ENCODE measurements at regions not wholly inside any gene's neighbourhood (a gene's known extent, or its start where the extent isn't known, plus 50 kb on each side); places are given as distances from the start of the nearest gene placed in this dataset.
"Not testable (repeated sequence)": the region's sequence is repeated elsewhere in the genome, so short reads cannot be mapped to it uniquely, and the experiment has no call there.

DNA sequence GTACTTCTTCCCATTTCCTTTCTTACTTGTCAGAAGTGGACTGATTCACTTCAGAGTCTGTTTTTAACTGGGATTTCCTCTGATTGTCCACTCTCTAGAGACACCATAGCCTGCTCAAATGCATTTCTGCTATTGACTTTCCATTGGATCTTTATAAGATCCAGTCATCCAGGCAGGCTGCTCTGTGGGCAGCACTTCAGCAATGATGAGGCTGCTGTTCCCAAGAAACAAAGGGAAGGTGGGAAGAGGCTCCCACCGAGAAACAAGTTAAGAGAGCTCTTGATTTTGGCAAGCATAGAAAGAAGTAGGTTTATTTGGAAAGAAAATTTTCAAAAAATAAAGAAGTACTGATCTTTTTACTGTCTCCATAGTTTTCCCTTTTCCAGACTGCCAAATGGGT is 125.8 kb upstream of the STARD13 start:
- DNase-seq (ENCODE audit: low spot score) = no peak

- DNase-seq (ENCODE audit: low spot score) = no peak
Observed at GRCh38 chr13:33415822-33416221, 130.3 kb upstream of the STARD13 start.

- not testable (repeated sequence) for DNase-seq (ENCODE audit: low spot score)
Observed at GRCh38 chr13:33418224-33418953, 132.8 kb upstream of the STARD13 start.

- DNase-seq (ENCODE audit: low spot score) = not testable (repeated sequence)
Observed at GRCh38 chr13:33420117-33420516, 134.6 kb upstream of the STARD13 start.

- DNase-seq (ENCODE audit: low spot score) = no peak
Observed at GRCh38 chr13:33426131-33426530, 140.6 kb upstream of the STARD13 start.

- no peak for DNase-seq (ENCODE audit: low spot score)
Observed at GRCh38 chr13:33433316-33433715, 147.8 kb upstream of the STARD13 start.

DNA sequence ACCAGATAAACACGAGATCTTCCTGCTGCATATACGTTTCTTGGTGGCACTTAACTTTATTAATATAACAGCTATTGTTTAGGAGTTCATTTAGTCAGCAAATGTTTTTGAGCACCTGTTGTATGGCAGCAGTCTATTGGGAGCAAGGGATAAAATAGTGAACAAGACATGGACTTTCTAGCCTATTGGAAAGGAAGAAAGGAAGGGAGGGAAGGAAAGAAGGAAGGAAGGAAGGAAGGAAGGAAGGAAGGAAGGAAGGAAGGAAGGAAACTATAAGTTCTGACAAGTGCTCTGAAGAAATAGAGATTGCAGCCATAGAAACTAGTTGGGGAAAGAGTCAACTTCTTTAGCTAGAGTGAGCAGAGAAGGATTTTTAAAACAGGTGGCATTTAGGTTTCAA is 149.1 kb upstream of the STARD13 start:
- DNase-seq (ENCODE audit: low spot score) = no peak

DNA sequence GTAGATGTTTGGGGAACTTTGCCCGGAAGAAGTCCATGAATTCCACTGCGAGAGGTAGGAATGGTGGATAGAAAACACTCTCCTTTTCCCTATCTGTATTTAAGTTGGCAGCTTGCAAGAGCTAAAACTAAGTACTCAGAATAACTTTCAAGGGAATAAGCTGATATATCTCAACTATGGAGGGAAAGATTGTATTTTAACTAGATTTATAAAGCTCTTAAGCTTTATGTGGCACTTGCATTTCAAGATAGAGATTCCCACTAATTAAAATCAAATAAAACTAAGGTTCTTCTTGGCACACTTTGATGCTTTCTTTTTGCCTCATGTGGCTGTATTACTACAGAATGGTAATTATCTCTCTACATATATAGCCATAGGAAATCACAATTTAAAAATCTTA is 149.7 kb upstream of the STARD13 start:
- DNase-seq (ENCODE audit: low spot score) = no peak

GRCh38 chr13:33438918-33439317 is 153.4 kb upstream of the STARD13 start:
- no peak for DNase-seq (ENCODE audit: low spot score)

DNA sequence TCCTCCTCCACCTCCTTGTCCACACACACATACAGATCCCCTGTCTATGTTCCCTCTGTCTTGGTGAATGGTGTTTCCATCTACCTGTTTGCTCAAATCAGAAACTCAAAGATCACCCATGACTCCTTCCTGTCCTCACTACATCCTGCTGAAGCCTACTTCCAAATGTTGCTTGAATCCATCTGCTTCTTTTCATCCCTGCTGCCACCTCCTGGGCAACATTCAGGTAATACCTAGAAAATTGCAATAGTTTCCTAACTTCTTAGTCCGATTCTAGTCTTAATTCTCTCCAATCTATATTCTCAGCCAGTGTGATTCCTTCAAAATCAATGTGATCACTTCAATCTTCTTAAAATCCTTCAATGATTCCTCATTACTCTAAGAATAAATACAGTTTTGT is 155.5 kb upstream of the STARD13 start:
- DNase-seq (ENCODE audit: low spot score) = peak; percentile 16

- no peak for DNase-seq (ENCODE audit: low spot score)
Observed at GRCh38 chr13:33445024-33445423, 159.5 kb upstream of the STARD13 start.

DNA sequence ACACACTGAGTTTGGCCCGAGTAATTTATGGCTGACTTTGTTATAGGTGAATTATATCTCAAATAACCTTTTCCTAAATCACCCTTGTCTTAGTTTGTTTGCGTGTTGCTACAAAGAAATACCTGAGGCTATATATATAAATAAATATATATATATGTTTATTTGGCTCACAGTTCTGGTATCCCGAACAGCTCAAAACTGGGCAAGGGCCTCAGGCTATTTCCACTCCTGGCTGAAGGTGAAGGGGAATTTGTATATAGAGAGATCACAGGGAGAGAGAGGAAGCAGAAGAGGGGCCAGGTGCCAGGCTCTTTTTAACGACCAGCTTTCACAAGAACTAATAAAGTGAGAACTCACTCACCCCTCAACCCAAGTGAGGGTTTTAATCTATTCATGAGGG is 159.9 kb upstream of the STARD13 start:
- DNase-seq (ENCODE audit: low spot score) = no peak

DNA sequence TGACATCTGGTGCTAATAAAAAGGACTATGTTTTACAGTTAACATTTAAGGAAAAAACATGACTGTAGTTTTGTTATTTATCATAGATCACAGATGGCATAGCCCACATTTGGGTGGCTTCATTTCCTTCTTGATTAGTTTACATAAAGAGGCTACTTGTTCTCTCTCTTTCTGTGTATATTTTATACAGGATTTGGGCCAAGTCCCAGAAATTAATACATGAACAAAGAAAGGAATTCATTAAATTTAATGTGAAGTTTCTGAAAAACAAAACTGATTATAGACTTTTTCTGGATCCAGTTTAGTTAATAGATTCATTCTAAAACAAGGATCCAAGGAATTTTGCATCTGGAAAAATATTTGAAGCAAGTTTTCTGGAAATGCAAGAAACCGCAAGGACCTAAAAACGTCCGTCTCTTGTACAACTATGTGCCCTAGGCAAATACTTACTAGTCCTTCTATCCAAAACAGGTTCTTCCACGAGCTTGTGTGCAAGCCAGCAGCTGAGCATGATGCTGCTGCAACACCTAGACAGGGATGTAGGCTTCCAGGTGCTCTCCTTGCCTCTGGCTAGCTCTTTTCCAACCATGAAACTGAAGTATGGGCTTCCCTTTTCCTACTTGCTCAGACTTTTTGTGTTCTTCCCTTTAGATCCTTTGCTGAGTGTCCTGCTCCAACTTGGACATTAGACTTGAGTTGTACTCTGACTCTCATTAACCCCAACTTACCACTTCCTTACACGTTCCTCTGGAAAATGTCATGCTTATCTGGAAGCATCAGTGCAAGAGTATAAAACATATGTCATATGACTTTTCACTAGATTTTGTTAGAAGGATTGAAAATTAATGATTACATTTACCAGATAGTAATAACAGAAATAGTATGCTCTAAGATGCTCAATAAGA is 161.5 kb upstream of the STARD13 start:
- DNase-seq (ENCODE audit: low spot score) = no peak

DNA sequence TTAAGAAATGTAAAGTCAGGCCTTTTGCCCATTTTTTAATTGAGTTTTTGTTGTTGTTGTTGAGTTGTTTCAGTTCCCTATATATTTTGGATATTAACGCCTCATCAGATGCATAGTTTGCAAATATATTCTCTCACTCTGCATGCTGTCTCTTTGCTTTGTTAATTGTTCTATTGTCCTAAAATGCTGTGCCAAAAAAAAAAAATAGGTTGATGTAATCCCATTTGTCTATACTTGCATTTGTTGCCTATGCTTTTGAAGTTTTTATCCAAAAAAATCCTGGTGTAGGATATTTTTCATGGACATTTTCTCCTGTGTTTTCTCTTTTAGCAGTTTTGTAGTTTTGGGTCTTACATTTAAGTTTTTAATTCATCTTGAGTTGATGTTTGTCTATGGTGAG is 163.3 kb upstream of the STARD13 start:
- no peak for DNase-seq (ENCODE audit: low spot score)

DNA sequence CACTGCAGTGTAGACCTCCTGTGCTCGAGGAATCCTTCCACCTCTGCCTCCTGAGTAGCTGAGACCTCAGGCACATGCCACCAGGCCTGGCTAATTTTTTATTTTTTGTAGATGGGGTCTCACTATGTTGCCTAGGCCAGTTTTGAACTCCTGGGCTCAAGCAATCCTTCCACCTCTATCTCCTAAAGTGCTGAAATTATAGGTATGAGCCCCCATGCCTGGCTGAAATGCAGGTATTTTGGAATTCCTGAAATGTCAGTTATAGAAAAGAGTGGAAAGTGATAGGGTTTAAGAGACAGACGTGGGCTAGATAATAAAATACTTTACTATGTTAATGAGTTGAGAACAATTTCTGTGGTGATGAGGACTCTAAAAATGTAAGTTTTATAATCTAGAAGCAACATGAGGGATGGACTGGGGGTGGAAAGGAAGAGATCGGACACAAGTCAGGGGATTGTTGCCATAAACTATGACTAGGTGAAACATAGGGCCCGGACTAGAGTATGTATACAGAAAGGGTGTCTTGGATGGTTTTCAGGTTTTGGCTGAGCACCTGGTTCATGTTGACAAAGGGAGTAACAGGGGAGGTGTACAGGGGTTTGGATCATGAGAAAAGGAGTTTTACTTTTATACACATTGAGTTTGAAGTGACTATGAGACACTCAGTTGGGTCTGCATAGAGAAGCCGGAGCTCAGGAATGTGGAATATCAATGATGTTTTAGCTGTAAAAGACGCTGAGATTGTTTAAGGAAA is 165.6 kb upstream of the STARD13 start:
- no peak for DNase-seq (ENCODE audit: low spot score)

DNA sequence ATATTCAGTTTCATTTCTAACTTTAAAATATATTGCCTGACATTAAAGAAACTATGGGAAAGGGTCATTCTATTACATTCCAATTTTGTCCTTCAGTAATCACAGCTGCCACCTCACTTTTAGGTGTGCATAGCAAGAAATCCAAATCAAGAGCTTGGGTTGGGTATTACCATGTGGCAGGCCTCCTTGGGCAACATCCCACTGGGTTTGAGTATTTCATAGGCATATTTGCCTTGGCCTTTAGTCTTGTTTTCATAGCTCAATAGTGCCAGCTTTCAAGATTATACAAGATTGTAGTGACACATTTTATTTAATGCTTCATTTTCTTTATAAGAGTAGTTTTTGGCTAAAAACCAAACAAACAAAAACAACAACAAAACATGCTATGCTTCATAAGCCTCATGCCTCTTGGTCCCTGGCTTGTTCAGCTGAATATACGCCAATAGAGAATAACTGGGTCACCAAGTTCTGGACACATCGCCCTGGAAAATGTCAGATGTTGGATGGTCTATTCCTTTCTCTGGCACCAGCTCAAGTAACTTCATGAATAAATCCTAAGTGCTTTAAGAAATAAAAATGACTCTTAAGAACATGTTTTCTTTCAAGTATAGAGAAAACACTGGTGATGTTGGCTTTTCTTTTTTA is 167.4 kb upstream of the STARD13 start:
- DNase-seq (ENCODE audit: low spot score) = no peak

DNA sequence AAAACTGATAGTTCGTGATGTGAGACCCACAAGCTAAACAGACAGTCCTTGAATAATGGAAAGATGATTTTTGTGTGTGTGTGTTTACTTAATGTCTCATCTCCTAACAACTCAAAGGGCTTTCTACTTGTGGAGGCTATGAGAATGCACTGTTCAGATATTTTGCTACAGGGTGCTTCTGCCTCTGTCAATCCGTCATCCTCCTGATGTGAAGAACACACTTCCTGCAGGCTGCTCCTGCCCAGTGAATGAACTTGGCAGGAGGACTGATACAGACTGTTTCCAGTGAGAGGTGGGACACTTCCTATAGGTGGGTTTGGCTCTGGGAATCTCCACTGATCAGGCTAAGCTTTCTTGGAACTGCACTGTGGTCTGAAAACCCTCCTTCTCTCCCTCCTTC is 168.4 kb upstream of the STARD13 start:
- peak; percentile 11 for DNase-seq (ENCODE audit: low spot score)

DNA sequence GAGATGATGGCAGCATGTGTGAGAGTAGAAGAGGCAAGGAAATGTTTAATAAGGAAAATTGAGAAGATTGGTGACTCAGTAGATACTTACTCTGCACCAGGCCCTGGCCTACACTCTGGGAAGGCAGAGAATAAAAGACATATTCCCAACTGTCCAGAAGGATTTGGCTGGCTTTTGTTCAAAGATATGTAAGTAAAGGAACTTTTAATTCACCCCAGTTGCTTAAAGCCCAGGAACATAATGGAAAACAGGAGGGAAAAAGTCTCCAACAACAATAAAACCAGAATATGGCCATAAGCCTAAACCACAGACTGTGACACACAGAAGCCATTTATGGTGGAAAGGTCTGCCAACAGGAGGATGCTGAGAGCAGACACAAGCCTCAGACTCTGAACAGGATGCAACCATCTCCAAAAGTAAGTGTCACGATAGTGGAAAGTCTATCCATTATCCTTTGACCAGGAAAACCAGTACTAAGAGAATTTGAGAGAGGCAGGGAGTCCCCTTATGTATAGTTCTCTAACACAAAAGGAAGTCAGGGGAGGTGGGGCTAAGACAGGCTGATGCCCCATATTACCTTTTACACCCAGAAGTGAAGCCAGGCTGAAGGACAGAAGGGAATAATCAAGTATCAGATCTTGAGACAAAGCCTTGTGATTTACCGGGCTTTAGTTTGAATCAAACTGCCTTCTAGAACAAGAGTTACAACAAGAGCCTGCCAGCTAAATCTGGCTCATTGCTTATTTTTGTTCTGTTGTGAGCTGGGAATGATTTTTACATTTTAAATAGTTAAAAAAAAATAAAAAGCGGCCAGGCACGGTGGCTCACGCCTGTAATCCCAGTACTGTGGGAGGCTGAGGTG is 169.5 kb upstream of the STARD13 start:
- DNase-seq (ENCODE audit: low spot score) = no peak

DNA sequence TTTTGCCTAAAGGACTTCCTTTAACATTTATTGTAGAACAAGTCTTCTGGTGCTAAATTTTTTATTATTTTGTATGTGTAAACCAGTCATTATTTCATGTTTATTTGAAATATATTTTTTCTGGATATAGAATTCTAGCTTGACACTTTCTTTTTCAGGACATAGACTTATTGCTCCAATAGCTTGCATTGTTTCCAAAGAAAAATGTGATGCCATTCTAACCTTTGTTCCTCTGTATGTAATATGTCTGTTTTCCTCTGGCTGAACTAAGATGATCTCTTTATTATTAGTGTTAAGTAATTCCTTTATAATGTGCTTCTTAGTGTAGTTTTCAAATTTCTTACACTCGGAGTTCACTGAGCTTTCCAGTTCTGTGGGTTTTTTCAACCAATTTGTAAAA is 174.1 kb upstream of the STARD13 start:
- DNase-seq (ENCODE audit: low spot score) = no peak

GRCh38 chr13:33462109-33462508 is 176.6 kb upstream of the STARD13 start:
- no peak for DNase-seq (ENCODE audit: low spot score)

DNA sequence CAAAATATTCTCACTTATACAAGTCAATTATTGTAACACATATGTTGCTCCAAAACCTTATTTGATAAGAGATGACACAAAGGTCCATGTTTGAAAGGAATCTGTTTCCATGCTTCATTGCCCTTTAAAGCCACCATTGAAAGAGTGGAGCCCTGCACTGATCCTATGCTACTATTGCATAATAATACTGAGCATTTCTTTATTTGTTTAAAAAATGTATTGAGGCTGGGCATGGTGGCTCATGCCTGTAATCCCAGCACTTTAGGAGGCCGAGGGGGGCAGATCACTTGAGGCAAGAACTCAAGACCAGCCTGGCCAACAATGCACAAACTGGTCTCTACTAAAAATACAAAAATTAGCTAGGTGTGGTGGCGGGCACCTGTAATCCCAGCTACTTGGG is 178.8 kb upstream of the STARD13 start:
- no peak for DNase-seq (ENCODE audit: low spot score)

Measured in hepatic stellate cell (primary cell).